GM18507 (cell line): ENCODE measurements at regions not wholly inside any gene's neighbourhood (a gene's known extent, or its start where the extent isn't known, plus 50 kb on each side); places are given as distances from the start of the nearest gene placed in this dataset.

Source experiments
- DNase-seq: peaks from one replicate; pipeline ENCODE4 v3.0.0; 2011; ENCODE audit warnings: low read depth; ENCODE audit not compliant: insufficient read length; ENCODE audit errors: extremely low spot score
- FAIRE-seq: peaks from 2 replicates; lab custom pipeline; 2011; peaks lifted over from hg19 to GRCh38; lab: Jason Lieb, UNC

GRCh38 chr7:80082213-80082612, 52.4 kb upstream of the GNAI1 start:
- FAIRE-seq (no peak), DNase-seq (no peak)

DNA sequence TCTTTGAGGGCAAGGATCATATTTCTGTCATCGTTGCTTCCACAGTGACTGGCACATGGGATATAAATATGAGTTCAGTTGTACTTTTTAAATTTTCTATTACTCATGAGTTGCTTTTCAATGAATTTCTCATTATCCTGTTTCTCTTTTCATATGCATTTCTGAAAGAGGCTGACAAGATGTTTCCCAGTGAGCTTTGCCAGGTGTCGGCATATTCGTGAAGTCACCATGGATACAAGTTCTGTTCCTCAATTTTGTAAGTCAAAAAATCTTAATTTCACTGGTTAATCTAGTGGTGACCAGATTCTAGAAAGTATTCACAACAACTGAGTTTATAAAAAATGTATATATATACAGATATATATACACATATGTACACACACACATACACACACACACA, 55.7 kb upstream of the GNAI1 start:
- FAIRE-seq (no peak), DNase-seq (no peak)

GRCh38 chr7:80078159-80078731, 56.4 kb upstream of the GNAI1 start:
- no peak for DNase-seq
- peak; percentile 18 for FAIRE-seq

DNA sequence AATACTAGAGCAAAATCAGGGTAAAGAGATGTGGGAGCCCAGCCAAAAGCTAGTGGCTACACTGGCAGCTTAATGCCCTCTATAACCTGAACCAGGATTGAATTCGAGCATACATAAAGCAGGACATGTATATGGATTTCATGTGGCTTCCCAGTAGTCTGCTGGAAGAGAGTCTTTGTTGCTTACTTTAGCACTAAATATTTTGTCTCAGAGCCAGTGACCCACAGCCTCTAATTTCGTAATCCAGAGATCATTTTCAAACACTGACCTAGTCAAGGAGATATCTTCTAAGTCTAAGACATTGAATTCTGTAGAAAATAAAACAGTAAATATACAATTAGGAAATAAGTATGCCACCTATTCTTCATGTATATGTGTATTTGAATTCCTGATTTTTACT, 64.2 kb upstream of the GNAI1 start:
- FAIRE-seq = no peak

GRCh38 chr7:80066639-80067038, 68.0 kb upstream of the GNAI1 start:
- FAIRE-seq = no peak
- DNase-seq = no peak

More for the DNA sequence above, 64.2 kb upstream of the GNAI1 start:
- no peak for DNase-seq

DNA sequence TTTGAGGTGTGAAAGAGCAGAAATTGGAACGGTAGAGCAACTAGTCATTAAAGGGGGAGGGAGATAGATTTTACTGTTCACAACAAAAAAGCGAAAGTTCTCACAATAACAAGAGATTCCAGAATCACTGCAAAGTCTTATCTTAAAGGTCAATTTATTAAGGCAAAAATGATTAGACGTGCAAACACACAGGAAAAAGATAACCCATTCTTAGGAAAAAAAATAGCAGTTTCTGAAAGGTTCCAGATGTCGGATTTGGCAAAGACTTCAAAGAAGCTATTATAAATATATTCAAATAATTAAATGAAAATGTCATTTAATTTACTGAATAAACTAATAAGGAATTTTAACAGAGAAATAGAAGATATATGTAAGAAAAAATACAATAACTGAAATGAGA, 70.8 kb upstream of the GNAI1 start:
- FAIRE-seq = no peak
- no peak for DNase-seq

GRCh38 chr7:80060218-80060806, 74.3 kb upstream of the GNAI1 start:
- FAIRE-seq (peak; percentile 18), DNase-seq (no peak)

DNA sequence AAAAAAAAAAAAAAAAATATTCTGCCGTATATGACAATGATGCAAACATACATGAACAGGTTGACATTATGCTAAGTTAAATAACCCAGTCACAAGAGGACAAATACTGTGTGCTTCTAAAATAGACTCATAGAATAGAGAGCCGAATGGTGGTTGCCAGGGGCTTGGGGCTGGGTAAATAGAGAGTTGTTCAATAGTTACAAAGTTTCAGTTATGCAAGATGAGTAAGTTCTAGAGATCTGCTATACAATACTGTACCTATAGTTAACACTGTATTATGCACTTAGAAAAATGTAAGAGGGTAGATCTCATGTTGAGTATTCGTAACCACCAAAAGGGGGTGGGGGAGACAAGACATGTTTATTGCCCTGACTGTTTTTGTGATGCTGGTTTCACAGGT, 77.1 kb upstream of the GNAI1 start:
- FAIRE-seq = no peak
- no peak for DNase-seq

GRCh38 chr7:80054356-80054755, 80.3 kb upstream of the GNAI1 start:
- no peak for DNase-seq
- no peak for FAIRE-seq

GRCh38 chr7:80053124-80053523, 81.5 kb upstream of the GNAI1 start:
- no peak for FAIRE-seq
- DNase-seq = no peak

DNA sequence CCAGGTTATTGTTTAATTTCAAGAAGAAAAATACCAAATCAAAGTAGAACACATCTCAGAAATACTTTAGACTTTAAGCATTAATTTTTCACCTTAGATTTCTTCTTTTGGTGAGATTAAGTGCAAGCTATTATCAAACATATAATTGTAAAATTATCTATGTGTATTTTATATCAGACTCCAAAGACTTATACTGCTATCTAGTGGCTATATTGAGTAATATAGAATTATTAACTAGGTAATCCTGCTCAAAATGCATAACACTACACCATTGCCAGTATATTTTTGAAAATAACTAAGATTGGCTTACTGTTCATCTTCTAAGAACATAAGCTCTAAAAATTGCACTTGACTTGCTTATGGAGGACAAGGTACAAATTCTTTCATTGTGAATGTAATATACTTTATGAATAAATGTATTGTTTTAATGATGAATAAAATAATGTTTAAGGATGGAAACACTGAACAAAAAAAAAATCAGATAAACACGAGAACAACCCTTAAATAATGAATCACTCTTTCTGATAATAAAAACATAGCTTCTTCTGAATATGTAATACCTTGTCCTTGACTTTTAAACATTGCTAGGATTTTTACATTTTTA, 86.7 kb upstream of the GNAI1 start:
- DNase-seq (no peak), FAIRE-seq (no peak)

GRCh38 chr7:80047032-80047431, 87.6 kb upstream of the GNAI1 start:
- DNase-seq (no peak), FAIRE-seq (no peak)

- DNase-seq = no peak
- FAIRE-seq = no peak
Observed at GRCh38 chr7:80044796-80045195, 89.8 kb upstream of the GNAI1 start.

DNA sequence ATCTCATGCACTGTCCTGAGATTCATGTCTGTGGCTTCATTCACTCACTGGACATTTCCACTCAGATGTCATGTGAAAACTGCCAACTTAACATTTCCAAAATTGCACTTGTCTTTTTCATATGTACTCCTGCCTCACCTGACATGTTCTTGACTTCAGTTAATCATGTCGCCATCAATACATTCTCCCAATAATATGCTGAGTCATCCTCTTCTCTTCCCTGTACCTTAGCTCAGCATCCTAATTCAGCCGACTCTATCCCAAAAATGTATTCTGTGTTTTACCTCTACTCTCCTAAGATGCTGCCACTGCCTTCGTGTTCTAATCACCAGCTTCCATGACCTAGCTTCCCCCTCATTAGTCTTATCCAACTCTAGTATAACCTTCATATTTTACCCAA, 93.9 kb upstream of the GNAI1 start:
- DNase-seq = no peak

GRCh38 chr7:80040335-80040734, 94.3 kb upstream of the GNAI1 start:
- no peak for FAIRE-seq
- no peak for DNase-seq

More for the DNA sequence above, 93.9 kb upstream of the GNAI1 start:
- no peak for FAIRE-seq

DNA sequence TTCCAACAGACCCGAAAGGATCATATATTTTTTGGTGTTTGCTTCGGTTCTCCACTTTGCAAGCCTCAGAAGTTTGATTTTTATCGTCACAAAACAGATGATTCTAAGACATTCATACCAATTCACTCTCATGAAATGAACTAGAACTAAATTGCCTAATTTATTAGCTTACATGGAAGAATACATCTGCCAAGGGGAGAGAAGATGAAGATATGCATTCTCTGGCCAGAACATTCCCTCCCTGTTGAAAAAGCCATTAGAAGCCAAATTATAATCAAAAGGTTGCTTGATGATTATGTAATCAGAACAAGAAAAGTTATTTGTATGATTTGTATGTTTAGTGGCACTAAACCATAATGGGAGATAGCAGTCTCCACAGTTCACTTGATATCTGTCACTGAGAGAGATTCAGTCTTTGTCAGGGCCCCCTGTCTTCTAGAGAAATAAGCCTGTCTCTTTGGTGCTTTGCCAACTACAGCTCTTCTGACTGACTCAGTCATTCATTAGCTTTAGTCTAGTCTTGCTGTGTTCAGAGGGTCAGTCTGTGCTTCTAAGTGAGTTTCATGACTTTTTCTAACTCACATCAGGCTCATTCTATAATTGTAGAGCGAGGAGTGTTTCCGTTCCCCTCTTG, 95.3 kb upstream of the GNAI1 start:
- no peak for FAIRE-seq
- DNase-seq = no peak

DNA sequence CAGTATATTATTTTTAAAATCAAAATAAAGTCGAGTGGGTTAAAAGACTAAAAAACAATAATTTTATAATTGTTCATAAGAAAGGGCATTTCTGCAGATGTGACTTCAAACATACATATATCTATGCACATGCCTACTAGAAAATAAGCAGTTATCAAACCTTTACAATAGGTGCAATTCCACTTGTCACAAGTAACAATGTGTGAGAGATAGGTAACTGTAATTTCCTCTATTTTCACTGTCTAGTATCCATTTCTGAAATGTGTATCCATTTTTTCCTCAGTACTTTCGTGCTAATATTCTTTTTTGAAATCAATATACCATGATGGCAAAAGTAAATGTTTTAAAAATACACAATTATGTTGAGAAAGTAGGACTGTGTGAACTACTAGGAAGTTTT, 96.9 kb upstream of the GNAI1 start:
- DNase-seq = no peak
- FAIRE-seq = no peak

GRCh38 chr7:80036107-80036506, 98.5 kb upstream of the GNAI1 start:
- FAIRE-seq = no peak
- no peak for DNase-seq

GRCh38 chr7:80028717-80029116, 105.9 kb upstream of the GNAI1 start:
- DNase-seq = no peak
- no peak for FAIRE-seq

- no peak for DNase-seq
Observed at GRCh38 chr7:80027611-80028173, 106.9 kb upstream of the GNAI1 start.

GRCh38 chr7:80026766-80027165, 107.9 kb upstream of the GNAI1 start:
- FAIRE-seq (no peak), DNase-seq (no peak)

More at GRCh38 chr7:80027611-80028173, 106.9 kb upstream of the GNAI1 start:
- no peak for FAIRE-seq
